HG03439 (cell line): ENCODE measurements at regions not wholly inside any gene's neighbourhood (a gene's known extent, or its start where the extent isn't known, plus 50 kb on each side); places are given as distances from the start of the nearest gene placed in this dataset.
"Not testable (repeated sequence)": the region's sequence is repeated elsewhere in the genome, so short reads cannot be mapped to it uniquely, and the experiment has no call there.

Experiments used
- ATAC-seq: cut with Tn5 transposase; IDR thresholded peaks from one replicate; pipeline ENCODE4 v1.9.1; 2021; ENCODE audit warnings: mild to moderate bottlenecking, moderate library complexity; ENCODE audit not compliant: unreplicated experiment

DNA sequence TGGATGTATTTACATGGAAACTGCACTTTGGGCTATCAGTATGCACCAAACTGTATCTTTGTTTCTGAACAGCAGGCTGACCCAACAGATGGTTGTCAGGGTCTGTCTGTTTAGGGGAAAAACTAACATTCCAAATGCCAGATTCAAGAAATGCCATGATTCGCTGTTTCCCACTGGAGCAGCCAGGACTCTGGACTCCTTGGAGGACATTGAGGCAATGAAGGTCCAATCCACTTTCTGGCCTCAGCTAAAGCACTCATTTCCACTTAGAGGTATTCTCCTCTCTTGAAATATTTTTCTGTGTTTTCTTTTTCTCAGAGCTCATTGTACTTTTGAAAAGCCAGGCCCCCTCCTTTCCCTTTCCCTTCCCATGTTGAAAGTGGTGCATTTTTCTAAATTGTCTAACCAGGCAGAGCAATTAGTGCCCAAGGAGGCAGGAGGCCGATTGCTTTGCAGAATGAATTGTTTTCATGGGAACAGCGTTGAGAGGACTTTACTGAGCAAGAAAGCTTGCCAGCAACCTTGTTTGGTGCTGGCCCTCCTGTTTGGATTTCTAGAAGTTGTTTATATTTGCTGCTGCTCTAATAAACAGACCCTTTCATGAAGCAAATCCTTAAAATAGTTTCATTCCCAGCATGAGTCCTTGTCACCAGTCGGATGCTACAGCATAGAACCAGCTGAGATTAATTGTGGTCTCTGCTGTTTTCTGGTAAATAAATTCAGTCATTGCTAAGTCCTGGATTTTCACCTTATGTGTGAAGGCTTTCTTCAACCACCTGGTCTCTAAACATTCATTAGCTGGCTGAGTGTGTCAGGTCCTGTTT, 132.8 kb upstream of the TAF11L2 start:
- no peak for ATAC-seq

- ATAC-seq: no peak
Measured at GRCh38 chr5:17365811-17366138, 132.3 kb upstream of the TAF11L2 start.

GRCh38 chr5:17367256-17367840, 130.7 kb upstream of the TAF11L2 start:
- no peak for ATAC-seq

GRCh38 chr5:17370651-17371050, 127.4 kb upstream of the TAF11L2 start:
- ATAC-seq: no peak

GRCh38 chr5:17373406-17373805, 124.6 kb upstream of the TAF11L2 start:
- no peak for ATAC-seq

DNA sequence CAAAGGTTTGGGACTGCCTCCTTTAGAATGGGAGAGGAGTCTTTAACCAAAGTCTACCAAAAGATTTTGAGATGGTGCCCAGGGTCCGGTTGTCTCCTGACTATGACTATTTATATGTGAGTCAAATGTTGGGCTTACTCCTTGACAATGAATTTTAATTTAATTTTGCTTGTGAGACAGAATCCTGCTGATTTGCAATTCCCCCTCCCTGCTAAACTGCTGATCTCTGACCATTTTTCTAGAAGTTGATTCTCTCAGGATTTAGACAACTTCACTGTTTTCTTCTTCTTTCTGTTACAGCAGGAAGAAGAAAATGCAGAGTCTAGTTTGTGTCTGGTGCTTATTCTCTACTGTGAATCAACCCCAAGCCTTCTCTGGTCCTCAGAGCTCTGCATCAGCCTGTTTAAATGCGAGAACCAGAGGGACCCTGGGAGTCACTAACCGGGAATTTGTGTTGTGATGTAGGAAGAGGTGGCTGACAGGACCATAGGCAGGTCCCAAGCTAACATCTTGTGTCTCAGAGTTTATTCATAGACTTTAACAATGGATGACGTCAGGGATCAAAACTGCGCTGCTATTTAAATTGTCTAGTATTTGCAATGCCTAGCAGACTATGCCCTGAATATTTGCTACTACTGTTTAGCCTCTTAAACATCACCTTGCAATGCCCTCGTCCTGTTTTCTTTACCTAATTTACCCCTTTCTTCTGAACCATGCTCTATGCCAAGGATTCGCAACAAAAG, 124.0 kb upstream of the TAF11L2 start:
- ATAC-seq: no peak

GRCh38 chr5:17374973-17375742, 122.9 kb upstream of the TAF11L2 start:
- ATAC-seq: no peak

- not testable (repeated sequence) for ATAC-seq
Measured at GRCh38 chr5:17375886-17376285, 122.1 kb upstream of the TAF11L2 start.

GRCh38 chr5:17378346-17378997, 119.6 kb upstream of the TAF11L2 start:
- no peak for ATAC-seq

GRCh38 chr5:17379100-17379951, 118.7 kb upstream of the TAF11L2 start:
- ATAC-seq: no peak

DNA sequence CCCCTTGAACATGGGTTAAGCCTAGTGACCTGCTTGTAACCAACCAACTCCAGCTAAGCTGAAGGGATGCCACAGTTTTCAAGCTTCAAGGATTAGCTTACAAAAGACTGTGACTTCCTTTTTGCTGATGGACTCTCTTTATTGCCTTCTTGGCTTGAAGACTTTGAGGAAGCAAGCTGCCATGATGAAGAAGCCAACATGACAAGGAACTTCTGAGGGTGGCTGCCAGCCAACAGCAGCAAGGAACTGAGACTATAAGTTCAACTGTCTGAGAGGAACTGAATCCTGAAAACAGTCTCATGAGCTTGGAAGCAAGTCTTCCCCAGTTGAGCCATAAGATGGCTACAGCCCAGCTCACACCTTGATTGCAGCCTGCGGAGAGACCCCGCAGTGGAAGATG, 116.1 kb upstream of the TAF11L2 start:
- no peak for ATAC-seq

- ATAC-seq: no peak
Measured at GRCh38 chr5:17383526-17383925, 114.5 kb upstream of the TAF11L2 start.

DNA sequence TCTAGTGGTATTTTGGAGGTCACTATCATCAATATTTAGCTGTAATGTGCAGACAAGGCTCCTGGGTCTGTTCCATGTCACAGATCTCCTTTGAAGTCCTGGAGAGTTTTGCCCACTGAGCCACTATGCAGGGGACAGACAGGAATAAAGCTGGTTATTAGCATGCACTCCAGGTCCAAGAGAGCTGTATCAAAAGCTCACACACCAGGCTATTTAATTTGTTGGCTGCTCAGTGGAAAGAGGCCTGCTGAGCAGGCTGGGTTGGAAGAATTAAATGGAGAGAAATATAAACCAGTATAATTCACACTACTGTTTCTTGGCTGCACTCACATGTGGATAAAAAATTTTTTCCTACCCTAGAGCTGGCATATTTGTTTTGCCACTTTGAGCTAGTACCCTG, 113.8 kb upstream of the TAF11L2 start:
- no peak for ATAC-seq

GRCh38 chr5:17388717-17389116, 109.3 kb upstream of the TAF11L2 start:
- no peak for ATAC-seq

GRCh38 chr5:17394086-17394485, 103.9 kb upstream of the TAF11L2 start:
- no peak for ATAC-seq

DNA sequence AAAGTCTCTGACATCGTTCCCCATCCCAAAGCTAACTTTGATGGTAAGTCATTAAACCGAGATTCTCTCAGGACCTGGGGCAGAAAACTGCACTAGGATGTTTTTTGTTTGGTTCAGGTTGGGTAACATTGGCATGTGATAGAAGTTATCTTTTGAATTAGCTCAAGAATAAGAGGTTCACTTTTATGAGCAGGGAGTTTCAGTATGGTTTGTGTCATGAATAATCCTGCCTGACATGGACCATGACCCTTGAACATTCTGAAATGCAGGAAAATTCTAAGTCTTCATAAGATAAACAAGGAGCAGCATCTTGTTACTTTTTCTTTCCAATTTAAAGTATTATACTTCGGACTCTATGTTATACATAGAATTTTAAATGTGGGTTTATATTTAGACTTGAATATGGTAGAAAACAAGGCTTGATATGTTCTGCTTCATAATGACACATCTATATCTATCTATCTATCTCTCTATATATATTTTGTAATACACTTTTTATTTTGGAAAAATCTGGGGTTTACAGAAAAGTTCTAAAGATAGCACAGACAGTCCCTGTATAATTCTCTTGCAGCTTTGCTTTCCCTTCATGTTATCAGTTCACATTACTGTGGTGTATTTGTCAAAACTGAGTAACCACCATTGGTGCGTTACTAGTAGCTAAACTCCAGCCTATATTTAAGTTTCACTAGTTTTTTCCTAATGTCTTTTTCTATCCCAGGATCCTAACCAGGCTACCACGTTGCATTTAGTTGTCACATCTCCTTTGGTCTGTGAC, 102.7 kb upstream of the TAF11L2 start:
- ATAC-seq: no peak

DNA sequence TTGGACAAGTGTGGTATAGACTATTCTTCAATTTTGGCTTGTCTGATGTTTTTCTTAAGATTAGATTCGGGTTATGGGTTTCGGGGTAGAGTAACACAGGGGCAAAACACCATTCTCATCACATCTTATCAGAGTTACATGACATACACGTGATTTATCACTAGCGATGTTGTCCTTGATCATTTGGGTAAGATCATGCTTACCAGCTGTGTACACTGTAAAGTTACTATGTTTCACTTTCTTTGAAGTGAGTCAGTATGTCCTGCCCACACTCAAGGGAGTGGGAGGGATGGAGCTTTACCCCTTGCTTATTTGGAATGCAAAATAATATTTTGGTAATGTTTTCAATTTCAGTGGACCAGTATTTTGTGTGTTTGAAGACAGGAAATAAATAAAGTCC, 101.8 kb upstream of the TAF11L2 start:
- ATAC-seq: no peak

DNA sequence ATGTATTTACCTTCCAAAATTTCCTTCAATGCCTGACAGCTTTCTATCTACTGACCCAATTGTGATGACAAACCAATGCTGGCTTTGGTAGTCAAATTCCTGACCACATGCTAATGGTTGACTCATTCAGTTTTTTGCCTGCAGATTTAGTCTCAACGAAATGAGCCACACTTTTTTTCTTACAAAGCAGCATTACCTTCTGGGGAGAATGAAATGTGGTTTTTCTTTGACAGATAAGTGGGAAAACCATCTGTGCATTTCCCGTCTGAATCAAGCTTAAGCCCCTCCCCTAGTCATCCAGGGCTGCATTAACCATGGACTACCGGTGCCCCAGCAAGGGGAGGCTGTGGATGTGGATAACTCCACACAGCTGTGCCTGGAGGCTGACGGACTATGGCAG, 99.6 kb upstream of the TAF11L2 start:
- no peak for ATAC-seq
